Right lobe of liver (tissue), 6 donors: ENCODE measurements at regions not wholly inside any gene's neighbourhood (a gene's known extent, or its start where the extent isn't known, plus 50 kb on each side); places are given as distances from the start of the nearest gene placed in this dataset.

Source experiments
- ATAC-seq, 4 donors: fragments of 200-7000 bp; cut with Tn5 transposase; one replicate each; pipeline ENCODE4 v1.9.1; 2020; ENCODE audit warnings: mild to moderate bottlenecking in 4 of 4, moderate library complexity in 4 of 4
- DNase-seq, 3 donors: peaks; one replicate each; pipeline ENCODE4 v3.0.0-alpha.2; 2020
- H3K27ac ChIP-seq, 3 donors: fragments of 200-600 bp; one replicate each; pipeline ENCODE4 v1.8.0; 2022
- H3K27me3 ChIP-seq, 2 donors: fragments of 200-600 bp; one replicate each; pipeline ENCODE4 v1.8.0; 2022
- H3K36me3 ChIP-seq, 4 donors: fragments of 200-600 bp; sonication (generic) in 1 of 4; one replicate each; pipeline versions ENCODE4 v1.5.1 to v1.8.0; 2017 to 2022; ENCODE audit warnings: control low read depth in 1 of 4
- H3K4me1 ChIP-seq, 4 donors: fragments of 200-600 bp; sonication (generic) in 1 of 4; one replicate each; pipeline versions ENCODE4 v1.5.1 to v1.8.0; 2017 to 2022; ENCODE audit warnings: control low read depth in 1 of 4
- H3K4me3 ChIP-seq, 3 donors: fragments of 200-600 bp; one replicate each; pipeline ENCODE4 v1.8.0; 2022
- H3K9me3 ChIP-seq, 4 donors: fragments of 200-600 bp; sonication (generic) in 1 of 4; one replicate each; pipeline versions ENCODE4 v1.5.1 to v1.8.0; 2017 to 2022; ENCODE audit warnings: control low read depth in 1 of 4
- POLR2A ChIP-seq: fragments of 450-650 bp; IDR thresholded peaks from one replicate; pipeline ENCODE4 v1.6.1; 2017; ENCODE audit warnings: antibody characterized with exemption, mild to moderate bottlenecking
- WGBS: methylation state at CpG from one replicate; pipeline ENCODE4 v1.1.6; 2018; ENCODE audit warnings: low coverage, low lambda C conversion rate; ENCODE audit not compliant: insufficient coverage; ENCODE audit errors: missing lambda C conversion rate; 5-methylcytosine and 5-hydroxymethylcytosine counted together
- intact Hi-C, 2 donors: fragments of 100-400 bp; cut with DNase I; formaldehyde crosslinking; loops; one replicate each; pipeline versions ENCODE4 v1.11.2 to v1.14.1; 2022
- TF ChIP-seq, protein P1 (sequence below), 4 donors: fragments of 200-600 bp in 3 of 4; fragments of 450-650 bp in 1 of 4; IDR thresholded peaks; one replicate each; pipeline versions ENCODE4 v1.5.1 to v1.8.0; 2016 to 2022; ENCODE audit warnings: antibody characterized with exemption in 4 of 4, mild to moderate bottlenecking in 2 of 4
- donor health status: DM: no; HTN: yes; CAD: no.
- donor health status: DM: no; HTN: no; CAD: no.
- donor health status: DM: no; HTN: no; CAD: no.
- donor health status: DM: no; HTN: yes; CAD: no.
- donor health status: DM: no; HTN: yes; CAD: no.

DNA sequence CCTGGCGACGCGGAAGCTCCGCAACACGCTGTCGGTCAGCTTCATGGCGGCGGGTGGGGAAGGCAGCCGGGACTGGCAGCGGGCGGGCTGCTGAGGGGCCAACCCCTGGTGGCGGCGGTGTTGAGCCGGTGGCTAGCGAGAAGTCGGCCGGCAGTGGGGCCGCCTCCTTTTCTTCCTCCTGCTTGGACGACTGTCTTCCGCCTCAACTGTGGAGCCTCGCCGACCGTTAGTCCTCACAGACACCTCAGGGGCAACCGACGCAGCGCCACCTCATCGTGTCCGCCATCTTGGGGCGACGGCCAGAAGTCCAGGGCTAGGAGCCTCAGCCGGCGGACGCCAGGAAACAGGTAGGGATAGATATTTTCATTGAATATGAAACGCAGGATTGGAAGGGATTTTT is 875.1 kb downstream of the NSUN3 start:
- TF ChIP-seq, protein P1, sequence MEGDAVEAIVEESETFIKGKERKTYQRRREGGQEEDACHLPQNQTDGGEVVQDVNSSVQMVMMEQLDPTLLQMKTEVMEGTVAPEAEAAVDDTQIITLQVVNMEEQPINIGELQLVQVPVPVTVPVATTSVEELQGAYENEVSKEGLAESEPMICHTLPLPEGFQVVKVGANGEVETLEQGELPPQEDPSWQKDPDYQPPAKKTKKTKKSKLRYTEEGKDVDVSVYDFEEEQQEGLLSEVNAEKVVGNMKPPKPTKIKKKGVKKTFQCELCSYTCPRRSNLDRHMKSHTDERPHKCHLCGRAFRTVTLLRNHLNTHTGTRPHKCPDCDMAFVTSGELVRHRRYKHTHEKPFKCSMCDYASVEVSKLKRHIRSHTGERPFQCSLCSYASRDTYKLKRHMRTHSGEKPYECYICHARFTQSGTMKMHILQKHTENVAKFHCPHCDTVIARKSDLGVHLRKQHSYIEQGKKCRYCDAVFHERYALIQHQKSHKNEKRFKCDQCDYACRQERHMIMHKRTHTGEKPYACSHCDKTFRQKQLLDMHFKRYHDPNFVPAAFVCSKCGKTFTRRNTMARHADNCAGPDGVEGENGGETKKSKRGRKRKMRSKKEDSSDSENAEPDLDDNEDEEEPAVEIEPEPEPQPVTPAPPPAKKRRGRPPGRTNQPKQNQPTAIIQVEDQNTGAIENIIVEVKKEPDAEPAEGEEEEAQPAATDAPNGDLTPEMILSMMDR (IDR thresholded peaks at IDR 0.05) = no peak
- TF ChIP-seq POLR2A = no peak
- H3K27ac ChIP-seq = no peak overlapping the region
- no peaks in the 10 kb centered on the region for H3K4me1 ChIP-seq
- H3K27me3 ChIP-seq = no peaks in the 10 kb centered on the region
- 93% methylated on average over 14 of the region's 34 CpGs for WGBS
- H3K4me3 ChIP-seq = no peak overlapping the region
- H3K9me3 ChIP-seq = no peaks in the 10 kb centered on the region
- no peak for ATAC-seq
- intact Hi-C loops = no loop called here
- DNase-seq = peak in 1 of 3 donors; percentile 48
- no peaks in the 10 kb centered on the region for H3K36me3 ChIP-seq

DNA sequence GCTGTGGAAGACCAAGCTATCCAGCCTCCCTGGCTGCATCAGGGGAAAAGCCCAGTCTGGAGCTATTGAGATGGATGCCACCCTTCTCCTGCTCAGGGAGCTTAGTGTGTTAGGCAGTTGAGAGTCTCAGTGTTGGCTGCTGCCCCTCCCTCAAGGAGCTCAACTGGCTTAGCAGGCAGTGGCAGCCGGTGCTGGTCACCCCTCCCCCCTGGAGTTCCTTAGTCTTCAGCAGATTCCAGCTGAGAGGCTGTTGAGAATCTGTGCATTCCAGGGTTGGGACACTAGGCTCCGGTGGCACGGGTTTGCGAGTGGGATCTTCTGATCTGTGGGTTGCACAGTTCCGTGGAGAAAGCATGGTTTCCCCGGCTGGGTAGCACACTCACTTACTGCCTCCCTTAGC is 883.8 kb downstream of the NSUN3 start:
- H3K4me3 ChIP-seq = no peak overlapping the region
- no peaks in the 10 kb centered on the region for H3K4me1 ChIP-seq
- H3K9me3 ChIP-seq = no peaks in the 10 kb centered on the region
- no peak for ATAC-seq
- H3K27me3 ChIP-seq = no peaks in the 10 kb centered on the region
- no peak overlapping the region for H3K27ac ChIP-seq
- no peaks in the 10 kb centered on the region for H3K36me3 ChIP-seq
- intact Hi-C loops = no loop called here
- TF ChIP-seq, protein P1 (IDR thresholded peaks at IDR 0.05) = no peak
- TF ChIP-seq POLR2A = no peak
- no peak for DNase-seq
- WGBS = no CpG with 5 or more reads among the region's 6 CpGs

DNA sequence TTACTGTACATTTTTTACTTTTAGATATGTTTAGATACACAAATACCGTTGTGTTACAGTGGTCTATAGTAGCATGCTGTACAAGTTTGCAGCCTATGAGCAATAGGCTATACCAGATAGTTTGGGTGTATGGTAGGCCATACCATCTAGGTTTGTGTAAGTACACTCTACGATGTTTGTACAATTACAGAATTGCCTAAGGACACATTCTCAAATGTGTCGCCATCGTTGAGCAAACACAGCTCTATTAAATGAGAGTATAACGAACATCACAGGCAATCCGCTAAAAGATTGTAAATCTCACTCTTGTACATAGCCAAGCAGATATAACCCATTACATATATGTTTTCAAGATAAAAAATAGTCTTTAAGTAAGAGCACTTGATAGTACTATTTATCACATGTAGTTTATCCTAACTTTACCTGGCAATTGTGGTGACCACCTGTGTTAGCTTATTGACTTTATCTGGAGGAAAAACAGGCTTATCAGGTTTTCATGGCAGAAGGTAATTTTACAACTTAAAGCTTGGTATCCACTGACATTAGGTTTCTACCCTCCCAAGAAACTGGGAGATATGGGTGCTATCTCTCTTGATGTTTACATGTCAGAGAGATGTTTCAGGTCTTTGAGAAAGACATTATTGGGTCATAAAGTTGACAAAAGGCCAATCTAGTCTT is 898.7 kb downstream of the NSUN3 start:
- Histone ChIP-seq H3K4me1 (no peaks in the 10 kb centered on the region), H3K27ac (no peak overlapping the region), H3K27me3 (no peaks in the 10 kb centered on the region), H3K36me3 (no peaks in the 10 kb centered on the region), H3K4me3 (no peak overlapping the region), H3K9me3 (no peaks in the 10 kb centered on the region)
- WGBS = 51% methylated on average over 6 of the region's 6 CpGs
- intact Hi-C loops = no loop called here
- no peak for ATAC-seq
- TF ChIP-seq, protein P1 (IDR thresholded peaks at IDR 0.05) = no peak
- TF ChIP-seq POLR2A = no peak
- DNase-seq = no peak

DNA sequence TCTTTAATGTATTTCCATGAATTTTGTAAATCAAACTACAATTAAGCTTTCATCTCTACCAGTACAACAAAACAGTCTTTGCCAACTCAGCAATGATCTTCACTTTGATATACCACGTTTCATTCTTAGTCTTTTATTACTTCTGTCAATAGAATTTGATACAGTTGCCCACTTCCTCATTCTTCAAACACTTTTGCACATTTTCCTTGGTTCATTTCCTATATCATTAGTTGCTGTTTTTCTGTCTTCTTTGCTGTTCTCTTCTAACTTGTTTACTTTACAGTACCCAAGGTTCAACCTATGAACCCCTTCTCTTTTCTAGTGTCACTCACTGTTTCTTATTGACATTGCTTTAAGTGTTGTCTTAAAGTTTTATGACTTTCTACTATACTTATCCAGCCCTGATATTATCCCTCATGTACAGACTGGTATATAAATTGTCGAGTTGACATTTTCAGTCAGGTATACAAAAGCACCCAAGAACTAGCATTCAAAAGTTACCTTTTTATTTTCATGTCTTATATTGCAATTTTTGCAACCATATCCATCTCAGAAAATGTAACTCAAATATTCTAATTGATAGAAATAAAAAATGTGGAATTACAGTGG is 903.1 kb downstream of the NSUN3 start:
- no peaks in the 10 kb centered on the region for H3K36me3 ChIP-seq
- intact Hi-C loops = no loop called here
- no peak overlapping the region for H3K27ac ChIP-seq
- no peak for DNase-seq
- ATAC-seq = no peak
- no peak overlapping the region for H3K4me3 ChIP-seq
- TF ChIP-seq POLR2A = no peak
- TF ChIP-seq, protein P1 (IDR thresholded peaks at IDR 0.05) = no peak
- no peaks in the 10 kb centered on the region for H3K4me1 ChIP-seq
- 28% methylated on average over 2 of the region's 2 CpGs for WGBS
- no peaks in the 10 kb centered on the region for H3K9me3 ChIP-seq
- no peaks in the 10 kb centered on the region for H3K27me3 ChIP-seq
